Activated CD4-positive, alpha-beta T cell treated with anti-CD3 and anti-CD28 coated beads, Interleukin-2, amount 50 U/mL, for 24 hours (primary cell): ENCODE measurements at regions not wholly inside any gene's neighbourhood (a gene's known extent, or its start where the extent isn't known, plus 50 kb on each side); places are given as distances from the start of the nearest gene placed in this dataset.
"Not testable (repeated sequence)": the region's sequence is repeated elsewhere in the genome, so short reads cannot be mapped to it uniquely, and the experiment has no call there.

Experiments used
- DNase-seq, 2 donors: peaks; one replicate each; pipeline ENCODE4 v3.0.0-alpha.2; 2020; ENCODE audit warnings: low read depth in 1 of 2, low spot score in 1 of 2

DNA sequence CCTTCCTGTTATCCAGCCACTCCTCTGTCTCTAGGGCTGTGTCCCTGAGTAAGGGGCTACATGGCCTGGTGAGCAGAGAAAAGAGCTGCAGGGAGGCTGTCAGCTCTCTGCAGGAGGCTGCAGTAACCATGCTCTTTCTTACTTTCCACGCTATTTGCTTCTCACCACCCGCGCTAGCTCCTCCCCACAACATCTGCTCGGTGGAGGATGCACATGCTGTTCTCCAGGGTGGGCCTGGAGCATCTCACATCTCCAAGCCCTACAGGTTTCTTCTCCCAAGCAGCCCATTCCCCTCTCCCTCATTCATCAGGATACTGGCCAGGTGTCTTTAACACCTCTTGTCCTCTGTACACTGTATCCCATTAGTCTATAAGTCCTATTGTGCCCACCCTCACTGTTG, 103.8 kb downstream of the IER5 start:
- DNase-seq = no peak

DNA sequence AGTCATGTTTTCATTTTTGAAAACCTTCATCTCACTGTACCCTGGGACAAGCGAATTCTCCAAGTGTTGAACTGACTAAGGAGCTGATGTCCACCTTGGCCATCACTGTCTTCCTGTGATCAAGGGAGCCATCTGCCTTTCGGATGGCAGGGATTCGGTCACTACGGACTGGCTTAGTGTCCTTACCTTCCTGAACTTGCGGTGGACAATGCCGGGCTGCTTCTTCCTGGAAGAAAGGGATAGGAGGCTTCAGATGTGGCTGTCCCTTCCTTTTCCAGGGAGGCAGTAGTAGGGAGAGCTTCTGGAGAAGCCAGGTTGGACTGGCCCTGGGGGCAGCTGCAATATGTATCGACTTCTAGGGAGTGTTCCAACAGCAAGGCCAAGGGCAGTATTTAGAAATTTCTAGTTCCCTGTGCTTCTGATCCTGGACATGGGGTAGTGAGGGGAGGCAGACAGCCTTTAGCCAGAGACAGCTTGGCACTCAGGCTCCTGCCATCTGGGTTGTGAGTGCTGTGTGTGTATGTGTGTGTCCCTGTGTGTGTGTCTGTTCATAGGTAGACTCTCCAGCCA, 114.6 kb downstream of the IER5 start:
- DNase-seq = no peak

DNA sequence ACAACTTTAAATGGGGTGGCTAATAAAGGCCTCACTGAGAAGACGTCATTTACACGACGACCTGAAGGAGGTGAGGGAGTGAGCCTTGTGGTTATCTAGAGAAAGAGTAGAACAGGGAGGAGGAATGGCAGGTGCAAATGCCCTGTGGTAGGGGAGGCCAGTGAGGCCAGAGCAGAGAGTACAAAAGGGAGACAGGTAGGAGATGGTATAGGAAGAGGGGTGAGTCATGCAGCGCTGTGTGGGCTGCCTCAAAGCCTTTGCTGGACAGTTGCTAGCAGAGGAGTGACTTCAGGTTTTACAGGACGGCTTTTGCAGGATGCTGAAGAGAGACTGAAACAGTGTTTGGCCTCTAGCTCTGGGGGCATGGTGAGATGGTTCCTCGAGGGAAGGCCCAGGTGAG, 116.0 kb downstream of the IER5 start:
- DNase-seq = no peak

DNA sequence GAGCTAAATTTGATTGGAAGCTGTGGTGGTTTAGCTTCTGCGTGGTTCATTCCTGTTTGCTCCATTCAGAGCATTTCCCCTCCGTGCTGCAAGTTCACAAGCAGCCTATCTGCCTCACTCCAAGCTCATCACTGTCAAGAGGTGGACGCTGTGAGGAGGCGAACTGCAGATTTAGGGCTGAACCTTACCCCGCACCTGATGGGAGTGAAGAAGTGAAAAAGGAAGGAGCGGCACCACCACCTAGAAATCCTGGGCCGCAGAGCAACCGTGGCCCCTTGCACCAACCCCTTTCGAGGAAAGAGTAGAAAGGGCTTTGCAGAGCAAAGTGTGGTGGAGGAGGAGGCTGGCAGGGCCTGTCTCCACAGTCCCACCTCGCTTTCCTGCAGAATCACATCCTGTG, 117.4 kb downstream of the IER5 start:
- DNase-seq = no peak

DNA sequence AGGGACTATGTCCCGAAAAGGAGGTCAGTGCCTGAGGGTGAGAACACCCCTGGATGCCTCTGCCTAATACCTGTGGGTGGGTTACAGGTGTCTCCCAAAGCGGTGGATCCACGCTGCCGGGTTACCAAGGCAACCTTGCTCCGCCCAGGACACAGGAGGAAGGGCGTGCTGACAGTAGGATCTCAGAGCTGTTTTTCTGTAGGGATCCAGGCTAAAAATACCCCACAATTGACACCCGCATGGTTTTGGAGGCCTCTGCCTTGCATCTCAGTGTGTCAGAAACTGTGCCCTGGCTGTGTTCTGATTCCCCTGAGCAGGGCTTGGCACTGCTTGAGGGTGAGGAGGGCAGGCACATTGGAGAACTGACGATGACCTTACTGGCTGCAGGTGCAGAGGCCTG, 118.0 kb downstream of the IER5 start:
- DNase-seq = no peak

DNA sequence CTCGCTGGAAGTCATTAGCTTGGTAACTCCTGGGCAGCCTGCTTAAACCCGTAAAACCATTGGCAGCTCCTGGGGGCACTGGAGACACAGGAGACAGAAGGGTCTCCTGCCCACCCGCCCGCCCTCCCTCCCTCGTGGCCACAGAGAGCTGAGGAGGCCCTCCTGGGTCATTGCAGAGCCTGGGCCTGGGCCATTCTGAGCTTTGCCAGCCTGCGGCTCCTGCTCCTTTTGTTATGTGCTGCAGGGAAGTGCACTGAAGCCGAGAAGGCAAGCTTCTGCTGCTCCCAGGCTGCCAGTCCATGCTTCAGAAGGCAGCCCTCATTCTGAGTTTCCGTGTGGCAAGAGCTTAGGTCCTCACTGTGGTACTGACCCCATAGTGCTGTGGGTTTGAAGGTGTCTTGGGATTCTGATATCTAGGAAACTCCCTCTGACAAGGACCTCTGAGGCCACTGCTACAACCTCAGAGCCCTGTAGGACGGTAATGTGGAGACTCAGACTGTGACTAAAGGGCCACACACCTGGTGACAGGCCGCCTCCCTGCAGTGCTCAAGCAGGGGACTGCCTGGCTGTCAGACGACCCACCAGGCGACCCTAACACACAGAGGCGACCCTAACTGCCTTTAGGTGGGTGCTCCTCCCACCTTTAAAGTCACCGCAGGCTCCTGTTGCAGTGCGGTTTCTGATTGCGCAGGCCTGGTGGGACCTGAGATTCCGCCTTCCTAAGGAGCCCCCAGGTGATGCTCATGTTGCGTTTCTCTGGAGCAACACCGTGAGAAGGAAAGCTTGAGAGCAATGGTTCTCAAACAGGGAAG, 118.7 kb downstream of the IER5 start:
- no peak for DNase-seq

DNA sequence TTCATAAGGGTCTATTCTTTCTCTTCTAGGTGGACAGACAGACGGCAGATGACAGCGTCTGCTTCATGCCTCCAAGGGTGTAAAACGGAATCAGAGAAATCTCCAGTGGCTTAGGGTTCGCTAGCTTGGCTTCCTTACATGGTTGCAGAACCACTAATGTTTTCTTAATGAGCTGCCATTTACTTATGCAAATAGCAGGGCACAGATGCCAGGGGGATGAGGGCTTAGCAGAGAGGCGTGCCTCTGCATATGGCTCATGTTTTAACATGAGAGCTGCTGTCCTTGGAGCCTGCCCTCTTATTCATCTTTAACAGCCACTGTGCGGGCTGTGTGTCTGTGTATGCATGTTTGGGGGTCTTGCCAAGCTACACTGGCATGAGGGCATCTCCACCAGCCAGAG, 119.6 kb downstream of the IER5 start:
- no peak for DNase-seq

DNA sequence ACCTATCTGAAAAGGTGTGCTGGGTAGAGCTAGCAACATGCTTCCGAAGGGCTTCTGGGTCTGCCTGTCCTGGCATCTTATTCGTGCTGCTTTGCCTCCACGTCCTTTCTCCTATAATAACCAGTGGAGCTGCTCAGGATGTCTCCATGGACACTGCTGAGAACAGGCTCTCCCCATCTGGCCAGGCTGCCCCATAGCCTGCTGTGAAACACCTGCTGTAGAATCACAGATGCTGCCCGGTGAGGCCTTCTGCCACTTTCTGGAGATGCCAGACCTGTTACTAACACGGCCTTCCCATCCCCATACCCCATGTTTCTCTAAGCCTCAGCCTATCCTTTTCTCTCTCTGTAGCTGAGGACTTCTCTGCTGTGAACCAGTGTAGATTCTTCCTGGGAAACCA, 120.5 kb downstream of the IER5 start:
- DNase-seq = no peak

DNA sequence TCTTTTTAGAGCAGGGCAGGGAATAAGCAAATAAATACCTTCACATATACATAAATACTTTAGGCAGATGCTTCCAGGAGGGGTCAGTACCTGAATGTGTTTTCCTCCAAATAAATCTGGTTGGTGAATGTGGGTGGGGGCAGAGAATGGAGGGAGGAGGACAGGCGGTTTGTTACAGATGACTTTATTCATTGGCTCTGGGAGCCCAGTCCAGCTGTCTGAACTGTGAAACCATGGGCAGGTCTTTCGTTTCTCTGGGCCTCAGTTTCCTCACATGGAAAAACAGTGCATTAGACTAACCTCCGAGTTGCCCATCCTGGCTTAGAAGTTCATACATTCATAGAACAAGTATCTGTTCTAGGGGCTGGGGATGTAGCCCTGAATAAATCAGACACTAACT, 124.6 kb downstream of the IER5 start:
- no peak for DNase-seq

DNA sequence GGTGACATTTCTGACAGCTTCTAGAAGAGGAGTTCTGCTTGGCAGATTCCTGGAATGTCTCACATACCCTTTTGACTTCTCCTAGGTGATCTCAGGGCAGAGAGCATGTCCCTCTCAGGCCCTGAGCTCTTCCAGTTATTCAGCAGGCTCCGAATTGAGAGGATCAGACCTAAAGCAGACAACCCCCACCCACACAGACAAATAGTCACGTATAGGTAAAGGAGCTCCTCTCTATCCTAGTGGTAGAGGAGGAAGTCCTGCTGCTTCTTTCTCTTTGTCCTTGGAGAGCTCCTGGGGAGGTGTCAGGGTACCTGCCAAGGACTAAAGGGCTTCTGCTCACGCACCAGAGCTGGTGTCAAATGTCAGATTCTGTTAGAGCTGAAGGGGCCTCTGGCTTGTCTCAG, 128.1 kb downstream of the IER5 start:
- no peak for DNase-seq

DNA sequence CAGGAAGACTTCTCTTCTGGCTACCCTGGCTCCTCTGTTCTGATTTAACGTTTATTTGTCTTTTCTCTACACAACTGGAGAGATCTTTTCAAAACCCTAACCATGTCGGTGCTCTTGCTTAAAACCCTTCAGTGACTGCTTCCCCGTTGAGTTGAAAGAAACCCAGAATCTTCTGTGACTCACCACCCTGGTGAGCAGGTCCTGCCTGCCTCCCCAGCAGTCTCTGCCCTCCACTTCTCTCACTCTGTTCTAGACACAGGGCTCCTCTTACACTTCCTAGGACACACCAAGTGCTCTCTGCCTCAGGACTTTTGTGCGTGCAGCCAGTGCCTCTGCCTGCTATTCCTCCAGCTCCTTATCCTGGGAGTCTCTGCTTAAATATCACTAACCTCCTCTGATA, 131.4 kb downstream of the IER5 start:
- no peak for DNase-seq

DNA sequence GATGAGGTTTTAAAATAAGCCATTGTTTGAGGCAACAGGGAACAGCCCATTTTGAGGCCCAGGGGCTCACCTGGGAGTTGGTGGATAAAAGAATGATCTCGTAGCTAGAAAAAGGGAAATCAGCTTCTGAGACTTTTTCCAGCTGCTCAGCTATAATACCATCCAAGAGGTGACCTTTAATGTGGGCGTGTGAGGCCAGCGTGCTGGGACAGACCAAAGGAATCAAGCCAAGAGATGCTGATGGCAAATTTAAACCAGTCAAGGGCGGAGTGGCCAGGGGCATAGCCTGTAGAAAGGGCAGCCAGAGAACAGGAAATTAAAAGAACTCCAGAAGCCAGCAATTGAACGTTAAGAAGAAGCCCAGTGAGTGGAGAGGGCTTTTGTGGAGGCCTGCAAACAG, 132.6 kb downstream of the IER5 start:
- no peak for DNase-seq

DNA sequence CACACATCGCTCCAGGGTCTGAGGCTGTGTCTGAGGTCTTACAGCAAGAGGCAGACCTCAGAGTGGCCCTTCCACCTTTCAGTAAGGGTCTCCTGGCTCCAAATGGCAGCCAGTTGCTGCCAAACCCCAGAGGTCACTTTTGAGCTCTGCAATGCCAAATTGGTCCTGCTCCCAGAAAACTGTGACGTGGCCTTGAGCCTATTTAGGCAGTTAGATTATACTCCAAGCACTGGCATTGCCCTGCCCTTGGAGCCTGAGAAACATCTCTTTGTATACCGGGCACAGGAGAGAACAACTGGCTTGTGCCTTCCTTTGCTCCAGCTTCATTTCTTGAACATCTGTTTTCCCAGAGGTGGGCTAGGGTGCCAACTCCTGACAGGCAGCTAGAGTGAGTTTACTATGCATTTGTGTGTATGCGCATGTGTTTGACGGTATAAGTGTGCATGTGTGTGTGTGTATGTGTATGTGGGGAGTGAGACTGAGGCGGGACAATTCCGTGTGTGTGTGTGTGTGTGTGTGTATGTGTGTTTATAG, 134.5 kb downstream of the IER5 start:
- no peak for DNase-seq

DNA sequence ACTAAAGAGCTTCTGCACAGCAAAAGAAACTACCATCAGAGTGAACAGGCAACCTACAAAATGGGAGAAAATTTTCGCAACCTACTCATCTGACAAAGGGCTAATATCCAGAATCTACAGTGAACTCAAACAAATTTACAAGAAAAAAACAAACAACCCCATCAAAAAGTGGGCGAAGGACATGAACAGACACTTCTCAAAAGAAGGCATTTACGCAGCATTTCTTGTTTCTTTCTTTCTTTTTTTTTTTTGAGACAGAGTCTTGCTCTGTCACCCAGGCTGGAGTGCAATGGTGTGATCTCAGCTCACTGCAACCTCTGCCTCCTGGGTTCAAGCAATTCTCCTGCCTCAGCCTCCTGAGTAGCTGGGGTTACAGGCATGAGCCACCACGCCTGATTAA, 138.2 kb downstream of the IER5 start:
- DNase-seq = not testable (repeated sequence)

DNA sequence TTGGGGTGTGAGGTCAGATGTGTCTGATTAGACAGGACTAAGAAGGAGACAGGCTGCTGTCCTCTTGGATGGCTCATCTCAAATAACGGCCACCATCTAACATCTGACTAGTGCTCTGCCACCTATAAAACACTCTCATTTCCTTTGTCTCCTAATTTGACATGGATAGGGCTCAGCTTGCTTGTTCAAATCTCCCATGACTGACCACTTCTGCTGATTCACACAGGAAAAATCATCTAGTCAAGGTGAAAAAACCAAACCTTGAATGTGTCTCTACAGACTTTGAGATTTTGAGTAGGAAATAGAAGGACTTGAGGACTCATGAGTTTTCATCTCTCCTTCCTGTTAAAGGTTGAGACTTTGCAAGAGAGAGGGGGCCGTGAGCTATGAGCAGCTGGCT, 150.6 kb downstream of the IER5 start:
- DNase-seq = no peak

DNA sequence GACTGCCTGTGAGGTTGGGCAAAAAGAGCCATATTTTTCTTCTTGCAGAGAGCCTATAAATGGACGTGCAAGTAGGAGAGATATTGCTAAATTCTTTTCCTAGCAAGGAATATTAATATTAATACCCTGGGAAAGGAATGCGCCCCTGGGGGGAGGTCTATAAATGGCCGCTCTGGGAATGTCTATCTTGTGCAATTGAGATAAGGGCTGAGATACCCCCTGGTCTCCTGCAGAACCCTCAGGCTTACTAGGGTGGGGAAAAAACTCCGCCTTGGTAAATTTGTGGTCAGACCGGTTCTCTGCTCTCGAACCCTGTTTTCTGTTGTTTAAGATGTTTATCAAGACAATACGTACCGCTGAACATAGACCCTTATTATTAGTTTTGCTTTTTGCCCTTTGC, 157.8 kb downstream of the IER5 start:
- DNase-seq = not testable (repeated sequence)

DNA sequence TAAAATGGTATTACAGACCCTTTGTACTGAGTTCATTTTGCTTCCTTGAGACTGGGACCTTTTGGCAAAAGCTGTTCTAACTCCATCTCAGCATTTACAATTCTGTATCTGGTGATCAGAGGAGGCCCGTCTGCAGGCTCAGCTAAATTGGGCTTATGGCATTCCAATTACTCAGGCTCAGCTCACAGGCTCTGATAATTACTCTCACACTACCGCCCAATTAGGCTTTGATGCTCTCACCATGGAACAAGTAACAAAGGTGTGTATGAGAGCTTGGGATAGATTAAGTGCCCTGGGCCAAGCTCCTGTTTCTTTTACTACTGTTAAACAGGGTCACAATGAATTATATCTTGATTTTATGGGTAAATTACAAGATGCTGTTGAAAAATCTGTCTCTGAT, 159.9 kb downstream of the IER5 start:
- DNase-seq = not testable (repeated sequence)

DNA sequence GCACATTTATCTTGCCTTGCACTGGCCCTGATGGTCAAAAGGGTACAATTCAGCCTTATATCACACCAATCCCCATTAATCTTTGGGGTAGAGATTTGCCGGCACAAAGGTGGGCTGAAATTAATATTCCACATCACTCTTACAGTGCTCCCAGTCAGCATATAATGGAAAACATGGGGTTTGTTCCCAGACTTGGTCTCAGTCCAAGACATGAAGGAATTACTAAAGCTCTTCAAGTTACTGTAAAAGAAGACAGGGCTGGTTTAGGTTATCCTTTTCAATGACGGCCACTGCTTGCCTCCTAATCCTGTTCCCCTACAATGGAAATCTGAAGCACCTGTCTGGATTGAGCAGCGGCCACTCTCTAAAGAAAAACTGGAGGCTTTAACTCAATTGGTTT, 160.7 kb downstream of the IER5 start:
- DNase-seq = no peak

DNA sequence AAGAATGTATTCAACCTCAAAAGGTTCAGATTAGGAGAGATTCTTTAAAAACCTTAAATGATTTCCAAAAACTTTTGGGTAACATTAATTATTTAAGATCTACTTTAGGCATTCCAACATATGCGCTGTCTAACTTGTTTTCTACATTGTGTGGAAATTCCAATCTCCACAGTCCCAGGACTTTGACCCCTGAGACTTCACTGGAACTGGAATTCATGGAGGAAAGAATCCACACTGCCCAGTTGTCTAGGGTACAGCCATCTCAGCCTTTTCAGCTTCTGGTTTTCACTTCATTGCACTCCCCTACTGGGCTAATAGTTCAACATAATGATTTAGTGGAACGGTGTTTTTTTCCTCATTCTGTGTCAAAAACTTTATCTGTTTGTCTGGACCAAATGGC, 161.5 kb downstream of the IER5 start:
- no peak for DNase-seq

DNA sequence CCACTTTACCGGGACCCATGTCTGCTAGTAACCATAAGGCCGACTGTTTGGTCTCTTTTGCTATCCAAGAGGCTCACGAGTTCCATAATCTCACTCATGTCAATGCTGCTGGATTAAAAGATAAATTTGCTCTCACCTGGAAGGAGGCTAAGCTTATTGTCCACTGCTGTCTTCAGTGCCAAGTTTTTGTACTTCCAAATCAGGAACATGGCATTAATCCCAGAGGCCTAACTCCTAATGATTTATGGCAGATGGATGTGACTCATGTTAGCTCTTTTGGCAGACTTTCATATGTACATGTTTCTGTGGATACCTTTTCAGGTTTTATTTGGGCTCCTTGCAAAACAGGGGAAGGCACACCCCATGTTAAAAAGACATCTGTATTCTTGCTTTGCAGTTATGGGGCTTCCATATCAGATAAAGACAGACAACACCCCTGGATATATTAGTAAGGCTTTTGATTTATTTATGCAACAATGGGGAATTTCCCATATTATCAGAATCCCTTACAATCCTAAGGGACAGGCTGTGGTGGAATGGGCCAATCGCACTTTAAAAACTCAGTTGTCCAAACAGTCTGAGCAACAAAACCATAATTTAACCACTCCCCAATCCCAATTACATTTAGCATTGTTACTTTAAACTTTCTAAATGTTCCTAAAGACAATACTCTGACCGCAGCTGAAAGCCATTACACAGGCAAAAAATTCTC, 162.7 kb downstream of the IER5 start:
- DNase-seq = no peak

DNA sequence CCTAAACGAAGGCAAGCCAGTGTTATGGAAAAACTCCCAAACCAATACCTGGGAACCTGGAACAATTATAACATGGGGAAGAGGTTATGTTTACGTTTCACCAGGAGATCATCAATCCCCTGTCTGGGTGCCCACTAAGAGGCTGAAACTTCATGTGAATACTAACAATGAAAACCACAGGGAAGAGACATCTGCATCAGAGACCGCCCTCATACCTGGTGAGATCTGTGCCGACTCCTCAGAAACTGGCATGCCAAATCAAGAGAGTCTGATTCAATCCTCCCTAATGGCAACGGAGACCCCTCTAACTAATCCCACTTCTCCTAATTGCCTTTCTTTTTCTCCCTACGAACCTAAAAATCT, 163.2 kb downstream of the IER5 start:
- DNase-seq = no peak

DNA sequence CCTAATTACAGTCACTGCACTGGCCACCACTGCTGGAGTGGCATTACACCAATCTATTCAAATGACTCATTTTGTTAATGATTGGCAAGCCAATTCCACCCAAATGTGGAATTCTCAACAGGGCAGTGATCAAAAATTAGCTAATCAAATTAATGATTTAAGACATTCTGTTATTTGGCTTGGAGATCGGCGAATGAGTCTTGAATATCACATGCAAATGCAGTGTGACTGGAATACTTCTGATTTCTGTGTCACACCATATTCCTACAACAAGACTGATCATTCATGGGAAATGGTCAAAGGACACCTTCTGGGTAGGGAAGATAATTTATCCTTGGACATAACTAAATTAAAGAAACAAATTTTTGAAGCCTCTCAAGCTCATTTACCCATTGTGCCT, 165.1 kb downstream of the IER5 start:
- not testable (repeated sequence) for DNase-seq
